AG04450 (cell line): ENCODE measurements at regions not wholly inside any gene's neighbourhood (a gene's known extent, or its start where the extent isn't known, plus 50 kb on each side); places are given as distances from the start of the nearest gene placed in this dataset.

Experiments used
- CTCF ChIA-PET: fragments of 300-600, 350-600 bp; formaldehyde crosslinking; extraction: SDS; loops from one replicate; lab custom pipeline; 2022; ENCODE audit warnings: antibody characterized with exemption, inconsistent platforms; lab: Charles Lee
- POLR2A ChIA-PET: fragments of 350-600 bp; formaldehyde crosslinking; extraction: SDS; loops from one replicate; lab custom pipeline; 2021; ENCODE audit warnings: antibody characterized with exemption, inconsistent platforms; lab: Yijun Ruan, JAX
- DNase-seq: peaks from one replicate; pipeline ENCODE4 v3.0.0-alpha.2; 2011; ENCODE audit warnings: low read depth, low spot score
- H3K27ac ChIP-seq: one replicate; pipeline ENCODE4 v1.5.1; 2012; ENCODE audit warnings: low read depth, low read length, control low read depth
- H3K27me3 ChIP-seq: one replicate; pipeline ENCODE4 v1.6.0; 2012; ENCODE audit warnings: low read length; ENCODE audit not compliant: control insufficient read depth, insufficient read depth
- H3K4me3 ChIP-seq: 2 replicates; pipeline ENCODE4 v1.5.1; 2011; ENCODE audit warnings: mild to moderate bottlenecking, low read depth, low read length, control low read depth
- H3K9me3 ChIP-seq: 2 replicates; pipeline ENCODE4 v1.5.1; 2012; ENCODE audit warnings: low read length; ENCODE audit not compliant: control insufficient read depth, insufficient read depth
- CTCF ChIP-seq: IDR thresholded peaks from 2 replicates; pipeline ENCODE4 v1.5.1; 2011; ENCODE audit warnings: low read depth, low read length, control low read depth, inconsistent platforms

- Histone ChIP-seq H3K9me3 (no peaks in the 10 kb centered on the region), H3K27me3 (peaks cover 7% of the 10 kb centered on the region), H3K27ac (no peak overlapping the region), H3K4me3 (no peak overlapping the region)
- ChIA-PET POLR2A (no interaction called here), CTCF (interaction anchor here (0.6 kb wide), 1 partner anchor 109 kb away, joined by 3 read pairs; no protein-coding TSS in a partner anchor)
- TF ChIP-seq CTCF = no peak
- no peak for DNase-seq
Measured at GRCh38 chr20:51184289-51184688, 161.4 kb upstream of the KCNG1 start.

GRCh38 chr20:51183451-51183850, 160.5 kb upstream of the KCNG1 start:
- peaks cover 7% of the 10 kb centered on the region for H3K27me3 ChIP-seq
- ChIA-PET CTCF (interaction anchor here (0.6 kb wide), 2 partner anchors 108 to 390 kb away, joined by 3 read pairs; no protein-coding TSS in a partner anchor), POLR2A (no interaction called here)
- H3K9me3 ChIP-seq = no peaks in the 10 kb centered on the region
- TF ChIP-seq CTCF = no peak
- H3K4me3 ChIP-seq = no peak overlapping the region
- no peak for DNase-seq
- H3K27ac ChIP-seq = no peak overlapping the region

GRCh38 chr20:51182571-51182970, 159.7 kb upstream of the KCNG1 start:
- Histone ChIP-seq H3K27ac (no peak overlapping the region), H3K4me3 (no peak overlapping the region), H3K27me3 (peaks cover 7% of the 10 kb centered on the region), H3K9me3 (no peaks in the 10 kb centered on the region)
- no peak for DNase-seq
- no peak for TF ChIP-seq CTCF
- POLR2A ChIA-PET = no interaction called here
- CTCF ChIA-PET = no interaction called here

- DNase-seq = no peak
- TF ChIP-seq CTCF = no peak
- no peaks in the 10 kb centered on the region for H3K9me3 ChIP-seq
- no peak overlapping the region for H3K27ac ChIP-seq
- ChIA-PET POLR2A (no interaction called here), CTCF (no interaction called here)
- peaks cover 12% of the 10 kb centered on the region for H3K27me3 ChIP-seq
- no peak overlapping the region for H3K4me3 ChIP-seq
Measured at GRCh38 chr20:51178153-51178552, 155.2 kb upstream of the KCNG1 start.

GRCh38 chr20:51176876-51177275, 154.0 kb upstream of the KCNG1 start:
- peaks cover 20% of the 10 kb centered on the region for H3K27me3 ChIP-seq
- TF ChIP-seq CTCF = no peak
- no peak overlapping the region for H3K4me3 ChIP-seq
- no peak for DNase-seq
- H3K27ac ChIP-seq = no peak overlapping the region
- H3K9me3 ChIP-seq = no peaks in the 10 kb centered on the region
- POLR2A ChIA-PET = no interaction called here
- CTCF ChIA-PET = no interaction called here
